Left hindlimb (tissue), 1 donor: ENCODE measurements at regions not wholly inside any gene's neighbourhood (a gene's known extent, or its start where the extent isn't known, plus 50 kb on each side); places are given as distances from the start of the nearest gene placed in this dataset.
A peak's percentile ranks its signal among the peaks of the same experiment; 100 is the strongest.

Source experiments
- DNase-seq: peaks from one replicate; pipeline ENCODE4 v3.0.0-alpha.2; 2018

- DNase-seq = no peak
These were observed 1482.1 kb upstream of the MIR17HG start for GRCh38 chr13:89865164-89866064.

- DNase-seq = no peak
These were observed 1478.2 kb upstream of the MIR17HG start for GRCh38 chr13:89869312-89869711.

DNA sequence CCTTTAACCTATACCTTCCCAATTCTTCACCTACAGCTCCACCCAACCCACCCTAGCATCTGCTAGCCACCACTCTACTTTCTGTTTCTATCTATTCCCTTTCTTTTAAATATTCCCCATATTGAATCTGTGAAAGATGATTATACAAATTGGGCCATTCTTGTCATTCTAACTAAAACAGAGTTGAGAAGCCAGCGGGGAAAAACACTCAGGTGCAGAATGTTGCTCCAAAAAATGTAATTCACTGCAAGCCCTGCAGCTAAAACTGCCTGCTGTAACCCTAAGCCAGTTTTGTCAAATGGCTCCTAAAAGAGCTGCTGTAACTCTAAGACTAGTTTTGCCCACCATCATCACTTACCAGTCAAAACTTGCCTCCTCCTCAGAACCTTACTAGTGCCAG is 1468.6 kb upstream of the MIR17HG start:
- no peak for DNase-seq

GRCh38 chr13:89880201-89880600 is 1467.3 kb upstream of the MIR17HG start:
- no peak for DNase-seq

DNA sequence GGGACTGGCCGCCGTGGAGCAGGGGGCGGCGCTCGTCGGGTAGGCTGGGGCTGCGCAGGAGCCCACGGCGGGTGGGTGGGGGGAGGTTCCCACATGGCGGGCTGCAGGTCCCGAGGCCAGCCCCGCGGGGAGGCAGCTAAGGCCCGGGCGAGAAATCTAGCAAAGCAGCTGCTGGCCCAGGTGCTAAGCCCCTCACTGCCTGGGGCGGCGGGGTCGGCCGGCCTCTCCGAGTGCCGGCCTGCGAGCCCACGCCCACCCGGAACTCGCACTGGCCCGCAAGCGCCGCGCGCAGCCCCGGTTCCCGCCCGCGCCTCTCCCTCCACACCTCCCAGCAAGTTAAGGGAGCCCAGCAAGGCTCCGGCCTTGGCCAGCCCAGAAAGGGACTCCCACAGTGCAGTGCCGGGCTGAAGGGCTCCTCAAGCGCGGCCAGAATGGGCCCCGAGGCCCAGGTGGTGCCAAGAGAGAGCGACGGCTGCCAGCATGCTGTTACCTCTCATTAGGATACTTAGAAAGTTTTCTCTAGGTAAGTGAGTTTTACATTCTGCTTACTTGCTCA is 1463.5 kb upstream of the MIR17HG start:
- peak; percentile 13 for DNase-seq

DNA sequence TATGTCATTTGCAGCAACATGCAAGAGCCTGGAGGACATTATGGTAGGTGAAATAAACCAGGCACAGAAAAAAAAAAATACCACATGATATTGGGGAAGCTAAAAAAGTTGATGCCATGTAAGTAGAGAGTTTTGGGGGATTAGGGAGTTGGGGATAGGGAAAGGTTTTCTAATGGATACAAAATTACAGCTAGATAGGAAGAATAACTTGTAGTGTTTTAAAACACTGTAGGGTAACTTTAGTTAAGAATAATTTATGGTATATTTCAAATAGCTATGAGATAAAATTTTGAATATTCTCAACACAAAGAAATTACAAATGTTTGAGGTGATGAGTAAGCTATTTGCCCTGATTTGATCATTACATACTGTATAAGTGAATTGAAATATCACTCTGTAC is 1456.7 kb upstream of the MIR17HG start:
- DNase-seq = no peak

DNA sequence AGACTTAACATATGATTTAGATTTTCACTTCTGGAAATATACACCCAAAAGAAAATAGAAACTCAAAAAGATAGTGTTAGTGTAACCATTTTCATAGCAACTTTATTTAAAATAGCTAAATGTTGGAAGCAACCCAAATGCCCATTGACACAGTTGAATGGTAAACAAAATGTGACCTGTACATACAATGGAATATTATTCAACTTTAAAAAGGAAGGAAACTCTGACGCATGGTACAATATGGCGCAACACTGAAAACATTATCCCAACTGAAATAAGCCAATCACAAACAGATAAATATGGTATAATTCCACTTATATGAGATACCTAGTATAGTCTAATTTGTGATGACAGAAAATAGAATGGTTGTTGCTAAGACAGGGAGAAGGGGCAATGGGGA is 1456.1 kb upstream of the MIR17HG start:
- no peak for DNase-seq

- DNase-seq = no peak
These were observed 1449.8 kb upstream of the MIR17HG start for GRCh38 chr13:89897681-89898080.

DNA sequence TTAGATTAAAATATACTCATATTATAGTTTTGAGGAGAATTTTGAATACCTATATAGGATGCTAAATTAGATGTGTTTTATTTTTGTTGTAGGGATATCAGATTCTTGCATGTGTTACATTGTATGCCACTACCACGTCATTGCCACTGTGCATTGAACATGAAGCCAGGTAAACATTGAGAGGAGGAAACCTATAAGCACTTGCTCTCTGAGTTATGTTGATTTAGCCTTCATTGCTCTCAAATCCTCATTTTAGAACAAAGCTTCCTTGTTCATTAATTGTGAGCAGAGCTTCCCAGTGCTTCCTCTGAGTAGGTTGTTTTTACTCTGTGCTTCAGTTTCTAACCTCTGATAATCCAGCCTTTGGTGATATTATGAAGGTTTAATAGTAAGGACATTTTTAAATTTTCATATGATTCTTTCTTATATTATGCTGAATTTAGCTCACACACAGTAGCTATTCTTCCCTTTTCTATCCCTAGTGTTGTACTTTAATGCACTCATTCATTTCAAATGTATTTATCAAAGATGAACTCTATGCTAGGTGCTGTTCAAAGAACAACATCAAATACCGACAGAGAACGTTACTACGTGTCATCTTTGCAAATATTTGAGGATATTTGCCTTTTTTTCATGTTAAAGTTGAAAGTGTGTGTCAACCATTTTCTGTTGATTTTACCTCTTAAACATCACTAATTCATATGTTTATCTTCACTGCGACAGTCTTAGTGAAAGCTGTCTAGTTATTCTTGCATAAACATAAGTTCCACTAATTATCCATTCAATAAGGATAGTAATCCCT is 1448.0 kb upstream of the MIR17HG start:
- no peak for DNase-seq

DNA sequence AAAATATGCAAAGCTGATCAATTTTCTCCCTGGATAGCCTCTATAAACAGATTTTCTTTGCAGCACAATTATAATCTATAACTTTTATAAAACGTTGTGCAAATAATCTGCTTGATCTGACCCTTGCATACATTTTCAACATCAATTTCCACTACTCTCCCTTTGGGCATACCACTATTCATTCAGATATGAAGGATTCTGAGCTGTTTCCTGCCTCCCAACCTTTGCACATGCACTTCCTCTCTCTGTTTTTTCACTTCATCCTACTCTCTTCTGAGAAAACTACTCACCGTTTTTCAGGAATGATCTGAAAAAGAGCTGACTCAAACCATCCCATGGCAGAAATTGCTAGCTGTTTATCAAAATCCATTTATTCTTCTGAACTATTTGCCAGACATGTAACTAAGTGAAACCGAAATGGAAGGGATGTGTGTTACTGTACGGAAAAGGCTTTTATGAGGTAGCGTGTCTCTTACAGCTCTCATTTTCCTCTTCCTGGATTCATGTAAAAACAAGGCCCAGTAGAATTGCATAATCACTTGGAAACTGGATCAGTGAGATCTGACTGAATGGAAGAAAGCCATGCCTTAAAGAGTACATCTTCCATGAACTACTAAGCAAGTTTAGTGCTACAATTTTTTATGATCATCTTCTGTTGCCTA is 1447.3 kb upstream of the MIR17HG start:
- no peak for DNase-seq

GRCh38 chr13:89902223-89902622 is 1445.3 kb upstream of the MIR17HG start:
- no peak for DNase-seq

DNA sequence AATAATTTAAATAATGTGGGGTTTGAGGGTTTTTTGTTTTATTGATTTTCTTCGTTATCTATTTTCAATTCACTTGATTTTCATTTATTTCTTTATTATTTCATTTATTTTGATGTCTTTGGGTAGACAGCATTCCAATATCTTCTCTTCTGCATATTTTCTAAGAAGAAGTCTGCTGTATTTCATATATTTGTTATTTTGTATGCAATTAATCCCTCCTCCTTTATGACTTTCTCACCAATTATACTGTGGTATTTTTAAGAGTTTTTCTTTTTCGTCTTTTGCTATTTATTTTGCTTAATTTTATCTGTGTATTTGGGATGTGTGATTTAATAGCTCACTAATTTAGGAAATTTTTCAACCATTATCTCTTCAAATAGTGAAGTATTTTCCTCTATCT is 1444.4 kb upstream of the MIR17HG start:
- no peak for DNase-seq

DNA sequence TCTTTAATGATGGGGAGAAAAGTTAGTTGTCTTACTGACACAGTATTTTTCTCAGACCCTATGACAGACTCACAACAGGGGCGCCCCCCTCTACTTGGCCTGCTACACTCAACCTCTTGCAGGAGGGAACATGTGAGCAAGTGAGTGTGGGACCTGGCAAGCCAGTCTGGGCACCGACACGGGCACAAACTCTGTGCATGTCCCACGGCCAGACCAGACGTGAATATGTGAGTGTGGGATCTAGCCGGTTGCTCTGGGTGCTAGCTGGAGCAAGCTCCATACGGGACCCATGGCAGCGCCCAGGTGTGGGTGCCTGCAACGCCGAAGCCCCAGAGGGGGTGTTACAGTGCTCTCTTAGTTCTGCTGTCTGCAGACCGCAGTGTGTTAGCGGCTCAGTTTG is 1437.3 kb upstream of the MIR17HG start:
- no peak for DNase-seq

- no peak for DNase-seq
These were observed 1430.9 kb upstream of the MIR17HG start for GRCh38 chr13:89916551-89916950.

DNA sequence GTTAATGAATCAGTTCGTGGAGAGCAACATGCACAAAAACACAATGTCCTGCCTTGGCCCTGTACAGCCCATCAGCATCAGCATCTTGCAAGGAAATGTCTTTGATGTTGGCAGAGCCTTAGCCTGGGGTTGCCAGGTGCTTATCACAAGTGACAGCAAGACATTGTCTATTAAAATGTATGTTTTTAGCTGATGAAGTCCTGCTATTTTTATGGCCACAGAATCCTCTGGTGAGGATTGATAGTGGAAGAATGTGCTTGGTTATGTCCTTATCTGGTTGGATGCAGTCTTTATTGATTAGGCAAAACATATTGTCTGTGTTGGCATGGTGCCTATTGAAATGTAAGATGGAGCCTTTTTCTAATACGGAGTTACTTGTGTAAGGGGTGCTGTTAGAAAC is 1427.0 kb upstream of the MIR17HG start:
- no peak for DNase-seq

DNA sequence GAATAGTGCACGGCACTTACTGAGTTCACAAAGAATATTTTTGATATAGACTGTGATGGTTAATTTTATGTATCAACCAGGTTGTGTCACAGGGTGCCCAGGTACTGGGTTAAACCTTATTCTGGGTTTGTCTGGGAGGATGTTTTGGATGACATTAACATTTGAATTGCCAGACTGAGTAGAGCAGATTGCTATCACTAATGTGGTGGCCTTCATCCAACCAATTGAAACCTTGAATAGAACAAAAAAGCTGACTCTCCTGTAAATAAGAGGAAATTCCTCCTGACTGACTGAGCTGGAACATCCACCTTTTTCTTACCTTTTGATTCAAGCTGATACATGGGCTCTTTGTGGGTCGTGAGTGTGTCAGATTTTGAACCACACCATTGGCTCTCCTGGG is 1424.4 kb upstream of the MIR17HG start:
- no peak for DNase-seq

- DNase-seq = no peak
These were observed 1423.8 kb upstream of the MIR17HG start for GRCh38 chr13:89923736-89924135.

GRCh38 chr13:89925107-89925506 is 1422.4 kb upstream of the MIR17HG start:
- peak; percentile 20 for DNase-seq

DNA sequence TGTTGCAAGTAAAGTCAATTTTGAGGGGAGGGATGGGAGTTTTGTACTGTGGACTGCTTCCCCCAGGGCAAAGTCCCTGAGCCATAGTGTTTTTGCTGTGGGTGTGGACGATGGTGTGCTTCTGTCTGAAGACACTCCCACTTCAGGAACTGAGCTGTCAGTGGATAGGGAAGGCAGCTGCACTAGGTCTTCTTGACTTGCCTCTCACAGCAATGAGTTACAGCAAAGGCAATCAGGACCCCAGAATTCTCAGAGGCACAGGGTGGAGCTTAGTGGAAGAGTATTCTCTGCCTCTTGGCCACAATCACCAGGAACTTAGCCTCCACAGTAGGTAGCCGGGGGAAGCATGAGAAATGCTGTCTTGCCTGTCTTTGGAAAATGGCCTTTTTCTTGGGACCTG is 1416.6 kb upstream of the MIR17HG start:
- DNase-seq = no peak

GRCh38 chr13:89932902-89933301 is 1414.6 kb upstream of the MIR17HG start:
- no peak for DNase-seq

- no peak for DNase-seq
These were observed 1411.2 kb upstream of the MIR17HG start for GRCh38 chr13:89936256-89936655.

DNA sequence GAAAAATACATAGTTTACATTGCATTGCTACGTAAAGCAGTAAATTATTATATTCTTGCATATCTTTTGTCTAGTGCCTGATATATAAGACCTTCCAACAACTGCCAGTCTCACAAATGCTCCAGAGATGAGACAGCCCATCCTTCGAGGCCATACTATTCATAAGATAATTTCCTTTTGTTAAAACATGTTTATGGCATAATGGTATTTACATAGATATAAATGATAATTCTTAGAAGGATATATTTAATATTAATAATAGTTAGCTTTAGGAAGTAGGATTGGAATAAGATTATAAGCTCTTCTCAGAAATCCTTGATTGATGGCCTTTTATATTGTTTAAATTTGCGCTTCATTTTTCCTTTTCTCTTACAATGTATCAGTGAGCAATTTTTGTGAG is 1410.1 kb upstream of the MIR17HG start:
- DNase-seq = no peak

- DNase-seq = no peak
These were observed 1407.1 kb upstream of the MIR17HG start for GRCh38 chr13:89940383-89940782.
